MCF 10A (cell line): ENCODE measurements at regions not wholly inside any gene's neighbourhood (a gene's known extent, or its start where the extent isn't known, plus 50 kb on each side); places are given as distances from the start of the nearest gene placed in this dataset.

Experiments
- BruUV-seq: library from RNA; stranded (reverse); fragments of 400-500 nt; replicated peaks from 2 replicates; lab custom pipeline; 2021; lab: Mats Ljungman, UMichigan
- CTCF ChIA-PET: fragments of 300-600 bp; sonication (Branson Sonifier 250); formaldehyde crosslinking; extraction: SDS; loops from one replicate; lab custom pipeline; 2021; ENCODE audit warnings: antibody characterized with exemption, inconsistent platforms; lab: Yijun Ruan, JAX
- POLR2A ChIA-PET: fragments of 300-600, 350-650 bp; sonication (Branson Sonifier 250); formaldehyde crosslinking; extraction: SDS; loops from one replicate; lab custom pipeline; 2020; ENCODE audit warnings: antibody characterized with exemption, inconsistent platforms; lab: Yijun Ruan, JAX
- DNase-seq: peaks from one replicate; pipeline ENCODE4 v3.0.0-alpha.2; 2018; ENCODE audit not compliant: unreplicated experiment
- H3K27ac Mint-ChIP-seq: one replicate; pipeline ENCODE4 v1.8.0; 2022; ENCODE audit warnings: mild to moderate bottlenecking, low read depth, mixed read lengths; ENCODE audit not compliant: unreplicated experiment
- H3K27me3 Mint-ChIP-seq: one replicate; pipeline ENCODE4 v1.8.0; 2022; ENCODE audit warnings: mixed read lengths; ENCODE audit not compliant: insufficient read depth, unreplicated experiment
- H3K36me3 Mint-ChIP-seq: one replicate; pipeline ENCODE4 v1.8.0; 2022; ENCODE audit warnings: mild to moderate bottlenecking, moderate library complexity, mixed read lengths; ENCODE audit not compliant: insufficient read depth, unreplicated experiment
- H3K4me1 Mint-ChIP-seq: one replicate; pipeline ENCODE4 v1.8.0; 2022; ENCODE audit warnings: mixed read lengths; ENCODE audit not compliant: insufficient read depth, unreplicated experiment
- H3K4me3 Mint-ChIP-seq: one replicate; pipeline ENCODE4 v1.8.0; 2022; ENCODE audit warnings: mild to moderate bottlenecking, moderate library complexity, mixed read lengths; ENCODE audit not compliant: unreplicated experiment
- H3K9me3 Mint-ChIP-seq: one replicate; pipeline ENCODE4 v1.8.0; 2022; ENCODE audit warnings: mixed read lengths; ENCODE audit not compliant: unreplicated experiment
- intact Hi-C: fragments of 100-400 bp; cut with micrococcal nuclease; formaldehyde crosslinking; loops from 2 replicates; pipeline ENCODE4 v1.14.1; 2022
- TF ChIP-seq, protein P1 (sequence below): fragments of 200-600 bp; IDR thresholded peaks from one replicate; pipeline ENCODE4 v1.8.0; 2022; ENCODE audit warnings: antibody characterized with exemption, mild to moderate bottlenecking; ENCODE audit not compliant: unreplicated experiment

DNA sequence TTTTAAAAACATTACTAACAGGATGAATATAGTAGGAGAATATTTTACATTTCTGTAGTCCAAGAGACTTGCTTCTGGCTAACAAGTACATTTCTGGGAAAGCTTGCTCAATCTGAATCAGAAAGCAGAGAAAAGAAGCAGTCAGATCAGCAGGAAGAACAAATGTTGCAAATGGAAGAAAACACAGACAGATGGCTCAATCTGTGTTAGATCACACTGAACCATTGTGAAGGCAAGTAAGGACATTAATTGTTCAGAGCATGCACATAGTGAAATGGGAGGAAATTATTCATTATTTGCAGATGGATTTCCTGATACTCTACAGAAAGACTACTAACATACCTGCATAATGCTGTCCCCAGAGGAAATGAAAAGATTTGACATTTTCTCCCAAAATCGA is 65.2 kb upstream of the CNOT2 start:
- Mint-ChIP-seq H3K4me1 (peaks cover 5% of the 10 kb centered on the region), H3K27me3 (no peaks in the 10 kb centered on the region), H3K36me3 (no peaks in the 10 kb centered on the region), H3K4me3 (no peak overlapping the region), H3K27ac (no peak overlapping the region), H3K9me3 (peaks cover 10% of the 10 kb centered on the region)
- TF ChIP-seq, protein P1, sequence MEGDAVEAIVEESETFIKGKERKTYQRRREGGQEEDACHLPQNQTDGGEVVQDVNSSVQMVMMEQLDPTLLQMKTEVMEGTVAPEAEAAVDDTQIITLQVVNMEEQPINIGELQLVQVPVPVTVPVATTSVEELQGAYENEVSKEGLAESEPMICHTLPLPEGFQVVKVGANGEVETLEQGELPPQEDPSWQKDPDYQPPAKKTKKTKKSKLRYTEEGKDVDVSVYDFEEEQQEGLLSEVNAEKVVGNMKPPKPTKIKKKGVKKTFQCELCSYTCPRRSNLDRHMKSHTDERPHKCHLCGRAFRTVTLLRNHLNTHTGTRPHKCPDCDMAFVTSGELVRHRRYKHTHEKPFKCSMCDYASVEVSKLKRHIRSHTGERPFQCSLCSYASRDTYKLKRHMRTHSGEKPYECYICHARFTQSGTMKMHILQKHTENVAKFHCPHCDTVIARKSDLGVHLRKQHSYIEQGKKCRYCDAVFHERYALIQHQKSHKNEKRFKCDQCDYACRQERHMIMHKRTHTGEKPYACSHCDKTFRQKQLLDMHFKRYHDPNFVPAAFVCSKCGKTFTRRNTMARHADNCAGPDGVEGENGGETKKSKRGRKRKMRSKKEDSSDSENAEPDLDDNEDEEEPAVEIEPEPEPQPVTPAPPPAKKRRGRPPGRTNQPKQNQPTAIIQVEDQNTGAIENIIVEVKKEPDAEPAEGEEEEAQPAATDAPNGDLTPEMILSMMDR, result no peak
- intact Hi-C loops, result no loop called here
- no peak for DNase-seq
- POLR2A ChIA-PET, result interaction anchor here (0.8 to 1.1 kb wide), 2 partner anchors 10 to 39 kb away, joined by 3 read pairs; no protein-coding TSS in a partner anchor
- BruUV-seq, result no TSS peak
- CTCF ChIA-PET, result interaction anchor here (0.6 to 1.2 kb wide), 2 partner anchors 39 to 52 kb away, joined by 3 to 5 read pairs; no protein-coding TSS in a partner anchor

DNA sequence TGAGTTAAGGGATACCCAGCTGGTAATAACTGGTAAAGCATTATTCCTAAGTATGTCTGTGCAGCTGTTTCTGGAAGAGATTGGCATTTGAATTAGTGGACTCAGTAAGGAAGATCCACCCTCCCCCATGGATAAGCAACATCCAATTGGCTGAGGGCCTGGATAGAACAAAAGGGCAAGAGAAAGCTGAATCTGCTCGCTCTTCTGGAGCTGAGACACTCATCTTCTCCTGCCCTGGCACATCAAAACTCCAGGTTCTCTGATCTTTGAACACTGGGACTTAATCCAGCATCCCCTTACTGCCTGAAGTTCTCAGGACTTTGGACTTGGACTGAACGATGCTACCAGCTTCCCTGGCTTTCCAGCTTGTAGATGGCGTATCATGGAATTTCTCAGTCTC is 63.1 kb upstream of the CNOT2 start:
- H3K4me1 Mint-ChIP-seq, result peaks cover 5% of the 10 kb centered on the region
- ChIA-PET CTCF (interaction anchor here (0.5 kb wide), 1 partner anchor 393 kb away, joined by 3 read pairs; no protein-coding TSS in a partner anchor), POLR2A (interaction anchor here (0.7 kb wide), 2 partner anchors 9 to 24 kb away, joined by 3 to 5 read pairs; no protein-coding TSS in a partner anchor)
- H3K9me3 Mint-ChIP-seq, result peaks cover 10% of the 10 kb centered on the region
- H3K27me3 Mint-ChIP-seq, result no peaks in the 10 kb centered on the region
- H3K27ac Mint-ChIP-seq, result no peak overlapping the region
- DNase-seq, result no peak
- H3K4me3 Mint-ChIP-seq, result no peak overlapping the region
- BruUV-seq, result no TSS peak
- intact Hi-C loops, result no loop called here
- no peaks in the 10 kb centered on the region for H3K36me3 Mint-ChIP-seq
- TF ChIP-seq, protein P1, result no peak

DNA sequence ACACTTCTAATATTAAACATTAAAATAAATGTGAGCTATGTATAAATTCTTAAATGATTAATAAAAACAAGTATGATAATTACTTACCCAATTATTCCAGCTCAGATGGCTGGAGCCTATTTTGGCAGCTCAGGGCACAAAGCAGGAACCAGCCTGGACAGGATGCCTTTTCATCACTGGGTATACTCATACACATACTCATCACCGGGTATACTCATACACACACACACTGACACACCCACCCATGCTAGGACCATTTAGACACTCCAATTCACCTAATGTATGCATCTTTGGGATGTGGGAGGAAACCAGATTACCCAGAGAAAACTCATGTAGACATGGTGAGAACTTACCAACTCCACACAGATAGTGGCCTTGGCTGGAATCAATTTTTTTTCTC is 57.9 kb upstream of the CNOT2 start:
- no peaks in the 10 kb centered on the region for H3K27me3 Mint-ChIP-seq
- H3K4me3 Mint-ChIP-seq, result no peak overlapping the region
- no peak overlapping the region for H3K27ac Mint-ChIP-seq
- CTCF ChIA-PET, result interaction anchor here (0.7 to 1.0 kb wide), 2 partner anchors 9 to 489 kb away, joined by 3 read pairs; no protein-coding TSS in a partner anchor
- no peaks in the 10 kb centered on the region for H3K36me3 Mint-ChIP-seq
- H3K9me3 Mint-ChIP-seq, result no peaks in the 10 kb centered on the region
- intact Hi-C loops, result no loop called here
- no TSS peak for BruUV-seq
- POLR2A ChIA-PET, result no interaction called here
- peaks cover 2% of the 10 kb centered on the region for H3K4me1 Mint-ChIP-seq
- TF ChIP-seq, protein P1, result no peak
- DNase-seq, result no peak

DNA sequence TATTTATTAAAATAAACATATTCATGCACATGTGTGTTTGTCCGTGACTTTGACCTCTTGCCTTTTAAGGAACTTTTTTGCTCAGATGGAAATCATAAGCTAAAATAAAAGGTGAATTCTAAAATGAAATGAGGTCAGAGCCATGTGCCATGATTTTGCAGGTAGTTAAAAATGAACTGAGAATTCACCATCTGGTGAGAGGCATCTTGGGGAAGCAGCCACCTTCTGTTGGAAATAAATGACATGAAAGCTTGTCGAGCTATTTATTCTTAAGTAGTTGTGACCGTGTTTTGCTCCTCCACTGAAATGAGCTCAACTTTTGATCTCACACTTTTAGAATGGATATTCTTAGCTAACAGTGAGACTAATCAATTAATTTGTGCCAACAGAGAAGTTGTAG is 56.8 kb upstream of the CNOT2 start:
- Mint-ChIP-seq H3K36me3 (no peaks in the 10 kb centered on the region), H3K9me3 (no peaks in the 10 kb centered on the region), H3K27me3 (no peaks in the 10 kb centered on the region), H3K4me1 (peaks cover 7% of the 10 kb centered on the region), H3K4me3 (no peak overlapping the region), H3K27ac (no peak overlapping the region)
- TF ChIP-seq, protein P1, result no peak
- DNase-seq, result no peak
- intact Hi-C loops, result no loop called here
- ChIA-PET POLR2A (no interaction called here), CTCF (interaction anchor here (0.7 kb wide), 1 partner anchor 187 kb away, joined by 3 read pairs; no protein-coding TSS in a partner anchor)
- BruUV-seq, result no TSS peak
